PC-3 (cell line): ENCODE measurements at regions not wholly inside any gene's neighbourhood (a gene's known extent, or its start where the extent isn't known, plus 50 kb on each side); places are given as distances from the start of the nearest gene placed in this dataset.

ENCODE experiments used
- ATAC-seq: fragments of 200-7000 bp; cut with Tn5 transposase; 2 replicates; pipeline ENCODE4 v1.9.1; 2020; ENCODE audit warnings: mild to moderate bottlenecking, moderate library complexity
- BruUV-seq: library from RNA; stranded (reverse); fragments of 400-500 nt; replicated peaks from 2 replicates; lab custom pipeline; 2021; lab: Mats Ljungman, UMichigan
- CTCF ChIA-PET: fragments of 300-600 bp; sonication (Branson Sonifier 250); formaldehyde crosslinking; loops from one replicate; lab custom pipeline; 2022; ENCODE audit warnings: antibody characterized with exemption; lab: Charles Lee
- POLR2A ChIA-PET: fragments of 300-600 bp; sonication (Branson Sonifier 250); formaldehyde crosslinking; loops from one replicate; lab custom pipeline; 2022; ENCODE audit warnings: antibody characterized with exemption; ENCODE audit not compliant: unreplicated experiment; lab: Charles Lee
- DNase-seq: peaks from one replicate; pipeline ENCODE4 v3.0.0-alpha.2; 2015
- H2AFZ ChIP-seq: fragments of 300-600 bp; sonication (generic); 2 replicates; pipeline ENCODE4 v1.6.0; 2016; ENCODE audit warnings: antibody characterized with exemption, low read length
- H3F3A ChIP-seq: fragments of 300-600 bp; sonication (generic); one replicate; pipeline ENCODE4 v1.6.0; 2017; ENCODE audit warnings: antibody characterized with exemption, low read length, control low read depth, mild to moderate bottlenecking; ENCODE audit not compliant: unreplicated experiment
- H3K27ac ChIP-seq: fragments of 300-600 bp; sonication (generic); 2 replicates; pipeline ENCODE4 v1.5.1; 2016; ENCODE audit warnings: mild to moderate bottlenecking, low read length
- H3K27me3 ChIP-seq: fragments of 300-600 bp; sonication (generic); 2 replicates; pipeline ENCODE4 v1.6.1; 2016; ENCODE audit warnings: low read length, mixed read lengths
- H3K36me3 ChIP-seq: fragments of 300-600 bp; sonication (generic); 2 replicates; pipeline ENCODE4 v1.6.1; 2016; ENCODE audit warnings: low read depth, mixed run types, low read length, mixed read lengths
- H3K4me1 ChIP-seq: fragments of 300-600 bp; sonication (generic); 2 replicates; pipeline ENCODE4 v1.5.1; 2016; ENCODE audit warnings: low read length; ENCODE audit not compliant: insufficient read depth
- H3K4me2 ChIP-seq: fragments of 300-600 bp; sonication (generic); 2 replicates; pipeline ENCODE4 v1.6.0; 2016; ENCODE audit warnings: low read length
- H3K4me3 ChIP-seq: fragments of 300-600 bp; sonication (generic); 2 replicates; pipeline ENCODE4 v1.5.1; 2016; ENCODE audit warnings: mild to moderate bottlenecking, low read length, mixed read lengths
- H3K79me2 ChIP-seq: fragments of 300-600 bp; sonication (generic); 2 replicates; pipeline ENCODE4 v1.6.1; 2017; ENCODE audit warnings: low read length, mixed read lengths
- H3K9ac ChIP-seq: fragments of 300-600 bp; sonication (generic); 2 replicates; pipeline ENCODE4 v1.6.0; 2016; ENCODE audit warnings: mild to moderate bottlenecking, low read length
- H3K9me2 ChIP-seq: fragments of 300-600 bp; sonication (generic); replicated peaks from 2 replicates; pipeline ENCODE4 v1.6.1; 2016; ENCODE audit warnings: mixed run types, low read length, mixed read lengths
- H3K9me3 ChIP-seq: fragments of 300-600 bp; sonication (generic); 2 replicates; pipeline ENCODE4 v1.6.1; 2016; ENCODE audit warnings: low read length, mixed read lengths
- H4K20me1 ChIP-seq: fragments of 300-600 bp; sonication (generic); 2 replicates; pipeline ENCODE4 v1.6.1; 2016; ENCODE audit warnings: low read length, mixed read lengths
- EZH2 ChIP-seq: fragments of 300-600 bp; sonication (generic); IDR thresholded peaks from one replicate; pipeline ENCODE4 v1.6.1; 2017; ENCODE audit warnings: antibody characterized with exemption, mild to moderate bottlenecking, low read length; ENCODE audit not compliant: unreplicated experiment
- EZH2phosphoT487 ChIP-seq: fragments of 300-600 bp; sonication (generic); IDR thresholded peaks from 2 replicates; pipeline ENCODE4 v1.6.1; 2018; ENCODE audit warnings: mild to moderate bottlenecking, antibody characterized with exemption, low read length, borderline replicate concordance
- intact Hi-C: fragments of 100-400 bp; cut with micrococcal nuclease; formaldehyde crosslinking; loops from 2 replicates; pipeline ENCODE4 v1.9.0; 2023
- TF ChIP-seq, protein P1 (sequence below): fragments of 300-600 bp; sonication (generic); conservative IDR thresholded peaks from 2 replicates; pipeline ENCODE4 v1.5.1; 2017; ENCODE audit warnings: antibody characterized with exemption, low read depth, mild to moderate bottlenecking, low read length

DNA sequence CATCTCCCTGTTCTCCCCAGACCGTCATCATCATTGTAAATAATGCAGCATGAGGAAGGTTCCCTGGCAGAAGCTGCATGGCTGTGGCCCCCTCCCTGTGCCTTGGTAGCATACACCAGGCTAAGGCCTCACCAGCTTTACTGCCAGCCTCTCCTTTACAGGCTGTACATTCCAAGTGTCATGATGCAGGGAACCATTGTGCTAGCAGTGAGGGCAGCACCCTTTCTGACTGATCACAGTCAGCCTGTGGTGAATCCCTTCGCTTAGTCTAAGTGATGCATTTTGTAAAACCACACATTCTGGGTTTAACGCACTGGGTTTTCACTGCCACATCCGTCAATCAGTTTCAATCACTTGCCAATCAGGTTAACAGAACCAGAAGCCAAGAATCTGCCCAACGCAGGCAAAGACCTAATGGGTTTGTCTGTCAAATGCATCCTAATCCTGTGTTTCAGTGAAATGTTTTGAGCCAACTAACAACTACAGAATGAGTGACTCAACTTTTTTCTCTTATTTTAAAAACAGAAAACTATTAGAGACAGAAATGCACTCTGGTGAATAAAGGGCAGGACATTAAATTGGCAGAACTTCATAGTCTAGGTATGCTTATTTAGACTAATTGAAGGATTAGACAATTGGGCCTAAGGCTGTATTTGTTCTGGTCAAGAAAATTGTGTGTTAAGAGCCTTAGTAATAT is 225.9 kb upstream of the DPH6 start:
- Histone ChIP-seq H3K4me2 (no peak overlapping the region), H3K79me2 (no peaks in the 10 kb centered on the region), H3K4me3 (no peak overlapping the region), H3K4me1 (no peaks in the 10 kb centered on the region), H3F3A (no peaks in the 10 kb centered on the region), H3K36me3 (no peaks in the 10 kb centered on the region), H3K9me2 (no peaks in the 10 kb centered on the region), H3K27ac (no peak overlapping the region), H2AFZ (no peak overlapping the region), H4K20me1 (no peaks in the 10 kb centered on the region), H3K9ac (no peak overlapping the region), H3K27me3 (no peaks in the 10 kb centered on the region), H3K9me3 (no peaks in the 10 kb centered on the region)
- DNase-seq, result no peak
- intact Hi-C loops, result no loop called here
- TF ChIP-seq, protein P1, sequence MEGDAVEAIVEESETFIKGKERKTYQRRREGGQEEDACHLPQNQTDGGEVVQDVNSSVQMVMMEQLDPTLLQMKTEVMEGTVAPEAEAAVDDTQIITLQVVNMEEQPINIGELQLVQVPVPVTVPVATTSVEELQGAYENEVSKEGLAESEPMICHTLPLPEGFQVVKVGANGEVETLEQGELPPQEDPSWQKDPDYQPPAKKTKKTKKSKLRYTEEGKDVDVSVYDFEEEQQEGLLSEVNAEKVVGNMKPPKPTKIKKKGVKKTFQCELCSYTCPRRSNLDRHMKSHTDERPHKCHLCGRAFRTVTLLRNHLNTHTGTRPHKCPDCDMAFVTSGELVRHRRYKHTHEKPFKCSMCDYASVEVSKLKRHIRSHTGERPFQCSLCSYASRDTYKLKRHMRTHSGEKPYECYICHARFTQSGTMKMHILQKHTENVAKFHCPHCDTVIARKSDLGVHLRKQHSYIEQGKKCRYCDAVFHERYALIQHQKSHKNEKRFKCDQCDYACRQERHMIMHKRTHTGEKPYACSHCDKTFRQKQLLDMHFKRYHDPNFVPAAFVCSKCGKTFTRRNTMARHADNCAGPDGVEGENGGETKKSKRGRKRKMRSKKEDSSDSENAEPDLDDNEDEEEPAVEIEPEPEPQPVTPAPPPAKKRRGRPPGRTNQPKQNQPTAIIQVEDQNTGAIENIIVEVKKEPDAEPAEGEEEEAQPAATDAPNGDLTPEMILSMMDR, result no peak
- TF ChIP-seq EZH2phosphoT487 (no peak), EZH2 (no peak)
- ChIA-PET POLR2A (no interaction called here), CTCF (no interaction called here)
- no TSS peak for BruUV-seq
- no peak for ATAC-seq

DNA sequence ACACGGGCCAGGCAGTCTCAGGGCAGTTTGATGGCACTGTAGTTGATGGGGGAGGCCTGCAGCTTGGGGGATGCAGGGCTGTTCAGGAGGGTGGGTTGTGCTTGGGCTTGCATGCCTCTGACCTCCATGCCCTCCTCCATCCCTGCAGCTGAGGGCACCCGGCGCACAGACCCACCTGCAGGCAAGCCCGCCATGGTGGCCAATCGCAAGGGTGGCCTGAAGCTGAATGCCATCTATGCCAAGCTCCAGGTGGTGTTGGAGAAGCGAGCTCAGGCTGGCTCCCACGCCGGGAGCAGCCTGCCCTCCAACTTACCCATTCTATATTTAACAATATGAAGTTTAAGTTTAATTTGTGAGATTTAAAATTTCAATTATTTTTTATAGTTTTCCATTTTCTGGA is 228.7 kb upstream of the DPH6 start:
- Histone ChIP-seq H3K79me2 (no peaks in the 10 kb centered on the region), H3K27me3 (no peaks in the 10 kb centered on the region), H3K9me3 (no peaks in the 10 kb centered on the region), H3K36me3 (no peaks in the 10 kb centered on the region), H3K4me3 (no peak overlapping the region), H4K20me1 (no peaks in the 10 kb centered on the region), H2AFZ (no peak overlapping the region), H3K4me2 (no peak overlapping the region), H3K4me1 (no peaks in the 10 kb centered on the region), H3K9ac (no peak overlapping the region), H3K27ac (no peak overlapping the region), H3K9me2 (no peaks in the 10 kb centered on the region), H3F3A (no peaks in the 10 kb centered on the region)
- no TSS peak for BruUV-seq
- ChIA-PET CTCF (no interaction called here), POLR2A (no interaction called here)
- intact Hi-C loops, result no loop called here
- ATAC-seq, result no peak
- TF ChIP-seq EZH2phosphoT487 (no peak), EZH2 (no peak)
- TF ChIP-seq, protein P1, result no peak
- DNase-seq, result no peak

DNA sequence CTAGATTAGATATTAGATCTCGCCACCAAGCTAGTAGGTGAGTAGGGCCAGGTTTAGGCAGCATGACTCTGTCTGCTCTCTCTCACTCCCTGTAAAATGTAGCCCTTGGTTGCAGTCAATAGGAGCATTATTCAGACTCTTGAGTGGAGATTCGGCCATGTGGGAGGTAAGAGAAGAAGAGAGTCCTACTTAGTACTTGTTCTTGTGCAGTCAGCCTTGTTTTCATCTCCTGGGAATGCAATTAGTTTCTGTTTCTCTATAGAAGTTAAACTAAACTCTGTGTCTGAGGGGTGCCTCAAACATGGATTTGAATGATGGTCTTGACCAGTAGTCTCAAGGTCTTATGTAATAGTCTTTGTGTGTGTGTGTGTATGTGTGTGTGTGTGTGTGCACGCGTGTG is 229.5 kb upstream of the DPH6 start:
- H3K9ac ChIP-seq, result no peak overlapping the region
- no peak for DNase-seq

More for the DNA sequence above, 229.5 kb upstream of the DPH6 start:
- Histone ChIP-seq H3K4me3 (no peak overlapping the region), H3K27ac (no peak overlapping the region), H3K36me3 (no peaks in the 10 kb centered on the region), H3K27me3 (no peaks in the 10 kb centered on the region), H3K9me3 (no peaks in the 10 kb centered on the region), H3F3A (no peaks in the 10 kb centered on the region), H3K4me1 (no peaks in the 10 kb centered on the region), H3K4me2 (no peak overlapping the region), H2AFZ (no peak overlapping the region), H4K20me1 (no peaks in the 10 kb centered on the region), H3K79me2 (no peaks in the 10 kb centered on the region), H3K9me2 (no peaks in the 10 kb centered on the region)
- TF ChIP-seq EZH2phosphoT487, result no peak
- no peak for TF ChIP-seq EZH2
- TF ChIP-seq, protein P1, result no peak
- ATAC-seq, result no peak
- POLR2A ChIA-PET, result no interaction called here
- intact Hi-C loops, result no loop called here
- no TSS peak for BruUV-seq
- CTCF ChIA-PET, result no interaction called here
